ENCODE measurements at regions not wholly inside any gene's neighbourhood (a gene's known extent, or its start where the extent isn't known, plus 50 kb on each side); places are given as distances from the start of the nearest gene placed in this dataset.

DNA sequence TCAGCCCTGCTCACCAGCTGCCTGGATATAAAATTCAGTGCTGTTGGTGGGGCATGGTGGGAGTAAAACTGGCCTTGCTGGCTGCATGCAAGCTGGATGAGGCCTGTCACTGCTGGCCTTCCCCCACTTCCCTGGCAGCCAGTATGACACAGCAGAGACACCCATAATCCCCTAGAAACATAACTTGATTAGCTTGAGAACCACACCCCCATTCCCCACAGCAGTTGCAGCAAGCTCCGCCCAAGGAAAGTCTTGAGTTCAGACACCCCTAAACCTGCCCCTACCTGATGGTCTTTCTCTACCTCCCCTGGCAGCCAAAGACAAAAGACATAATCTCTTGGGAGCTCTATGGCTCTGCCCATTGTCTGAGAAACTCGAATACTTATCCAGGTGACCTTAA is 405.1 kb upstream of the NECTIN3 start:
- TF ChIP-seq YY1 (IDR thresholded peaks at IDR 0.05; ENCODE audit: insufficient read depth, insufficient read length): no peak
- no peak for TF ChIP-seq ZNF274 (IDR thresholded peaks at IDR 0.05; ENCODE audit: low read depth, low read length)
- no peak for TF ChIP-seq SUZ12 (IDR thresholded peaks at IDR 0.05; ENCODE audit: extremely low read depth, insufficient read depth, insufficient read length)
- Histone ChIP-seq H3K36me3 (ENCODE audit: insufficient read depth, insufficient read length, low read length) (no peaks in the 10 kb centered on the region), H3K9me3 (ENCODE audit: insufficient read depth, low read length) (peaks cover 54% of the 10 kb centered on the region), H3K4me1 (ENCODE audit: insufficient read depth, insufficient read length) (no peaks in the 10 kb centered on the region), H3K9ac (ENCODE audit: insufficient read length, low read depth) (no peak overlapping the region), H3K27me3 (ENCODE audit: insufficient read depth, insufficient read length) (no peaks in the 10 kb centered on the region), H3K4me3 (ENCODE audit: insufficient read length, low read depth) (no peak overlapping the region)
- no peak for DNase-seq (ENCODE audit: low read depth, low spot score)

DNA sequence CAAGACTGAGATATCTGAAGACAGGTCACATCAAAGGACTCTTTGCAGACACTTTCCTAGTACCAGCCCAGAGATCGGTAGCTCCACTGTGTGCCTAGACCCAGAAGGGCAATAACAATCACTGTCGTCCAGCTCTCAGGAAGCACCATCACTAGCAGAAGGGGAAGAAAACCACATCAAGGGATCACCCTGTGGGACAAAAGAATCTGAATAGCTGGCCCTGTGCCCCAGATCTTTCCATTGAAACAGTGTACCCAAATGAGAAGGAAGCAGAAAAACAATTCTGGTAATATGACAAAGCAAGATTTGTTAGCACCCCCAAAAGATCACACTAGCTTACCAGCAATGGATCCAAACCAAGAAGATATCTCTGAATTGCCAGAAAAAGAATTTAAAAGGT is 404.4 kb upstream of the NECTIN3 start:
- H3K4me3 ChIP-seq (ENCODE audit: insufficient read length, low read depth): no peak overlapping the region
- H3K9me3 ChIP-seq (ENCODE audit: insufficient read depth, low read length): peaks cover 56% of the 10 kb centered on the region
- no peak overlapping the region for H3K9ac ChIP-seq (ENCODE audit: insufficient read length, low read depth)
- DNase-seq (ENCODE audit: low read depth, low spot score): no peak
- TF ChIP-seq SUZ12 (IDR thresholded peaks at IDR 0.05; ENCODE audit: extremely low read depth, insufficient read depth, insufficient read length): no peak
- no peak for TF ChIP-seq ZNF274 (IDR thresholded peaks at IDR 0.05; ENCODE audit: low read depth, low read length)
- TF ChIP-seq YY1 (IDR thresholded peaks at IDR 0.05; ENCODE audit: insufficient read depth, insufficient read length): no peak
- H3K27me3 ChIP-seq (ENCODE audit: insufficient read depth, insufficient read length): no peaks in the 10 kb centered on the region
- no peaks in the 10 kb centered on the region for H3K4me1 ChIP-seq (ENCODE audit: insufficient read depth, insufficient read length)
- no peaks in the 10 kb centered on the region for H3K36me3 ChIP-seq (ENCODE audit: insufficient read depth, insufficient read length, low read length)

DNA sequence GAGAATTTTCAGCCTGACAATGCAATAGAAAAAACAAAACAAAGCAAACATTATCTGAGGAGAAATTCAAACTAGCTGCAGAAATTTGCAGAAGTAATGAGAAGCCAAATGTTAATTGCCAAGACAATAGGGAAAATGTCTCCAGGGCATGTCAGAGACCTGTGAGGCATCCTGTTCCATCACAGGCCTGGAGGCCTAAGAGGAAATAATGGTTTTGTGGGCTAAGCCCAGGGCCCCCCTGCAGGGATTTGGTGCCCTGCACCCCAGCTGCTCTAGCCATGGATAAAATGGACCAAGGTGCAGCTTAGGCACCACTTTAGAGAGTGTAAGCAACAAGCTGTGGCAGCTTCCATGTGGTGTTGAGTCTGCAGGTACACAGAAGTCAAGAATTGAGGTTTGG is 401.2 kb upstream of the NECTIN3 start:
- no peak overlapping the region for H3K4me3 ChIP-seq (ENCODE audit: insufficient read length, low read depth)
- no peak overlapping the region for H3K9ac ChIP-seq (ENCODE audit: insufficient read length, low read depth)
- no peak for DNase-seq (ENCODE audit: low read depth, low spot score)
- H3K4me1 ChIP-seq (ENCODE audit: insufficient read depth, insufficient read length): no peaks in the 10 kb centered on the region
- no peaks in the 10 kb centered on the region for H3K36me3 ChIP-seq (ENCODE audit: insufficient read depth, insufficient read length, low read length)
- H3K27me3 ChIP-seq (ENCODE audit: insufficient read depth, insufficient read length): no peaks in the 10 kb centered on the region
- peaks cover 39% of the 10 kb centered on the region; the same call in 1 of the 2 replicates for H3K9me3 ChIP-seq (ENCODE audit: insufficient read depth, low read length)
- TF ChIP-seq ZNF274 (IDR thresholded peaks at IDR 0.05; ENCODE audit: low read depth, low read length): no peak
- no peak for TF ChIP-seq YY1 (IDR thresholded peaks at IDR 0.05; ENCODE audit: insufficient read depth, insufficient read length)
- no peak for TF ChIP-seq SUZ12 (IDR thresholded peaks at IDR 0.05; ENCODE audit: extremely low read depth, insufficient read depth, insufficient read length)

DNA sequence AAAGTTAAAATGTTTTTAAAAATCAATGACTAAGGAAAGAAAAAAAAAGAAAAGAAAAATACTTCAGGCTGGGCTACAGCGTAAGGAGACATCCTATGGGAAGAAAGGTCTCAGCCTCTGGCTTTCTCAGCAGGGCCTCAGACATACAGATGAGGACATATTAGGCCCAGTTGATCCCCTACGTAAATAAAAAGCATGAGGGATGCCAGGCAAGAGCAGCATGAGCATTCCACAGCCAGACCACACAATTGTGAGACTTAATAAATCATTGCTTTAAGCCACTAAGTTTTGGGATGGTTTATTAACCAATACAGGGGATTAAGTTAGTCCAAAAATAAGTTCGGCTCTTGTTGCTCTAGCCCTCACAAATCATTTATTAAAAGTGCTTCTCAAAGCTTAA is 394.1 kb upstream of the NECTIN3 start:
- Histone ChIP-seq H3K36me3 (ENCODE audit: insufficient read depth, insufficient read length, low read length) (no peaks in the 10 kb centered on the region), H3K9me3 (ENCODE audit: insufficient read depth, low read length) (peaks cover under 1% of the 10 kb centered on the region; the same call in 1 of the 2 replicates), H3K4me1 (ENCODE audit: insufficient read depth, insufficient read length) (no peaks in the 10 kb centered on the region), H3K9ac (ENCODE audit: insufficient read length, low read depth) (no peak overlapping the region), H3K4me3 (ENCODE audit: insufficient read length, low read depth) (no peak overlapping the region), H3K27me3 (ENCODE audit: insufficient read depth, insufficient read length) (no peaks in the 10 kb centered on the region)
- TF ChIP-seq YY1 (IDR thresholded peaks at IDR 0.05; ENCODE audit: insufficient read depth, insufficient read length) (no peak), SUZ12 (IDR thresholded peaks at IDR 0.05; ENCODE audit: extremely low read depth, insufficient read depth, insufficient read length) (no peak), ZNF274 (IDR thresholded peaks at IDR 0.05; ENCODE audit: low read depth, low read length) (no peak)
- no peak for DNase-seq (ENCODE audit: low read depth, low spot score)

DNA sequence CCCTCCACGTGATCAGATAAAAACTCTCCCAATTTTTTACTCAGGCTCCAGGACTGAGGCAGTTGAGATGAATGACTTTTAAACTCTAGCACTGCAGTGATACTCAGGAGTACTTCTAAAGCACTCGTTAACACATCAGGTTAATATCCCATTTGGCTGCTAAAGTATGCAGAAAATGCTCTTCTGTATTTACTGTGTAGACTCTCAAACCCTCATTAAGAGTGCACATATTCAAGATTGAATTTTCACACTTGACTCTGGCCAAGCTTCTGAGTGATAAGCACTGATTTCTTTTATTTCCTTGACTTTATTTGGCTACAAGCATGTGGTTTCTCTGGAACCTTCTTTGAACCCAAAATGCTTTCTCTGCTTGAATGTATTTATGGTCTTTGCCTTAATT is 392.3 kb upstream of the NECTIN3 start:
- Histone ChIP-seq H3K9me3 (ENCODE audit: insufficient read depth, low read length) (peaks cover 15% of the 10 kb centered on the region; the same call in 1 of the 2 replicates), H3K27me3 (ENCODE audit: insufficient read depth, insufficient read length) (no peaks in the 10 kb centered on the region), H3K4me1 (ENCODE audit: insufficient read depth, insufficient read length) (no peaks in the 10 kb centered on the region), H3K4me3 (ENCODE audit: insufficient read length, low read depth) (no peak overlapping the region), H3K36me3 (ENCODE audit: insufficient read depth, insufficient read length, low read length) (no peaks in the 10 kb centered on the region), H3K9ac (ENCODE audit: insufficient read length, low read depth) (no peak overlapping the region)
- no peak for DNase-seq (ENCODE audit: low read depth, low spot score)
- TF ChIP-seq ZNF274 (IDR thresholded peaks at IDR 0.05; ENCODE audit: low read depth, low read length): no peak
- TF ChIP-seq YY1 (IDR thresholded peaks at IDR 0.05; ENCODE audit: insufficient read depth, insufficient read length): no peak
- TF ChIP-seq SUZ12 (IDR thresholded peaks at IDR 0.05; ENCODE audit: extremely low read depth, insufficient read depth, insufficient read length): no peak

DNA sequence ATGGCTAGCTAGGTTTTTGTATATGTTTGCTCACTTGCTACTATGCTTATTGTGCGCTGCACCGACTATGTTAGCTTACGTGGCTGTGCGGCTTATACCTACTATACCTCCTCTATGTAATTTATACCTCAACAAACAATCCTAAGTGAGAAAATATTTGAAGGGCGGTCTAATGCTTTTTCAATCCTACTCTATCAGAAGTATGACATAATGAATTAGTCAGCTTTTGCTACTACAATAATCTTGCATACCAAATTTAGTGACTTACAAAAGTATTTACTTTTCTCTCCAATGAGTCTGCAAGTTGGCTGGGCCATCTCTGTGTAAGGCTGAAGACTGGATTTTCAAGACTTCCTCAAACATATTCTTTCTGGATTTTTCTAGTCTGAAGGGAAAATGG is 391.2 kb upstream of the NECTIN3 start:
- H3K36me3 ChIP-seq (ENCODE audit: insufficient read depth, insufficient read length, low read length): no peaks in the 10 kb centered on the region
- DNase-seq (ENCODE audit: low read depth, low spot score): no peak
- H3K9ac ChIP-seq (ENCODE audit: insufficient read length, low read depth): no peak overlapping the region
- H3K4me3 ChIP-seq (ENCODE audit: insufficient read length, low read depth): no peak overlapping the region
- no peaks in the 10 kb centered on the region for H3K27me3 ChIP-seq (ENCODE audit: insufficient read depth, insufficient read length)
- H3K4me1 ChIP-seq (ENCODE audit: insufficient read depth, insufficient read length): peaks cover 2% of the 10 kb centered on the region
- peaks cover 15% of the 10 kb centered on the region; the same call in 1 of the 2 replicates for H3K9me3 ChIP-seq (ENCODE audit: insufficient read depth, low read length)
- no peak for TF ChIP-seq YY1 (IDR thresholded peaks at IDR 0.05; ENCODE audit: insufficient read depth, insufficient read length)
- TF ChIP-seq SUZ12 (IDR thresholded peaks at IDR 0.05; ENCODE audit: extremely low read depth, insufficient read depth, insufficient read length): no peak
- TF ChIP-seq ZNF274 (IDR thresholded peaks at IDR 0.05; ENCODE audit: low read depth, low read length): no peak

DNA sequence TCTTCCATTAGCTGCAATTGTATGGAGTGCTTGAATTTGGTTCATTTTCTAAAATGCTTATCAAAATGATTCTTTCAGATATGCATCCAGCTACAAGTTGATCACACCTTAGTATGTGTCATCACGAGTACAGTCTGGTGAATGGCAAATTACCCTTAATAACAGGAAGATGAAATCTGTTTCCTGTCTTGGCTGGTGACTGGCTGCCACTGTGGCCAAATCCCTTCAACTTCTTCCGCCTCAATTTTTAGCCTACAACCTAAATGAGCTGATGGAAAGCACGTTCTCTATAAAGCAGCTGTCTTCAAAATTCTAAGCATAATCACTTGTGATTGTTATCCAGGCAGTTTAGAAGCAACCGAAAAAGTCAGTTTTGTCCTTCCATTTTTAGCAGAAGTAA is 387.1 kb upstream of the NECTIN3 start:
- peaks cover 2% of the 10 kb centered on the region for H3K4me1 ChIP-seq (ENCODE audit: insufficient read depth, insufficient read length)
- no peak overlapping the region for H3K4me3 ChIP-seq (ENCODE audit: insufficient read length, low read depth)
- H3K9me3 ChIP-seq (ENCODE audit: insufficient read depth, low read length): peaks cover 15% of the 10 kb centered on the region; the same call in 1 of the 2 replicates
- H3K27me3 ChIP-seq (ENCODE audit: insufficient read depth, insufficient read length): no peaks in the 10 kb centered on the region
- no peaks in the 10 kb centered on the region for H3K36me3 ChIP-seq (ENCODE audit: insufficient read depth, insufficient read length, low read length)
- no peak overlapping the region for H3K9ac ChIP-seq (ENCODE audit: insufficient read length, low read depth)
- DNase-seq (ENCODE audit: low read depth, low spot score): no peak
- TF ChIP-seq SUZ12 (IDR thresholded peaks at IDR 0.05; ENCODE audit: extremely low read depth, insufficient read depth, insufficient read length) (no peak), YY1 (IDR thresholded peaks at IDR 0.05; ENCODE audit: insufficient read depth, insufficient read length) (no peak), ZNF274 (IDR thresholded peaks at IDR 0.05; ENCODE audit: low read depth, low read length) (no peak)

All from NT2/D1 (cell line).